HFFc6 (cell line): ENCODE measurements at regions not wholly inside any gene's neighbourhood (a gene's known extent, or its start where the extent isn't known, plus 50 kb on each side); places are given as distances from the start of the nearest gene placed in this dataset.

ENCODE experiments used
- DNase-seq: peaks from one replicate; pipeline ENCODE4 v3.0.0-alpha.2; 2018
- H3K27ac Mint-ChIP-seq: 2 replicates; pipeline ENCODE4 v1.8.0; 2020; ENCODE audit warnings: mild to moderate bottlenecking, mixed read lengths
- H3K27me3 Mint-ChIP-seq: 2 replicates; pipeline ENCODE4 v1.8.0; 2021; ENCODE audit warnings: mild to moderate bottlenecking, moderate library complexity, mixed read lengths; ENCODE audit not compliant: insufficient read depth
- H3K36me3 Mint-ChIP-seq: 2 replicates; pipeline ENCODE4 v1.8.0; 2021; ENCODE audit warnings: low read depth, mixed read lengths
- H3K4me1 Mint-ChIP-seq: 2 replicates; pipeline ENCODE4 v1.8.0; 2020; ENCODE audit warnings: low read depth, mixed read lengths
- H3K4me3 Mint-ChIP-seq: 2 replicates; pipeline ENCODE4 v1.8.0; 2020; ENCODE audit warnings: mild to moderate bottlenecking, moderate library complexity, mixed read lengths
- H3K9me3 Mint-ChIP-seq: 2 replicates; pipeline ENCODE4 v1.8.0; 2020; ENCODE audit warnings: mild to moderate bottlenecking, mixed read lengths
- TF ChIP-seq, protein P1 (sequence below): fragments of 200-600 bp; sonication (generic); IDR thresholded peaks from 2 replicates; pipeline ENCODE4 v1.5.0; 2021; ENCODE audit warnings: antibody characterized with exemption, mild to moderate bottlenecking

DNA sequence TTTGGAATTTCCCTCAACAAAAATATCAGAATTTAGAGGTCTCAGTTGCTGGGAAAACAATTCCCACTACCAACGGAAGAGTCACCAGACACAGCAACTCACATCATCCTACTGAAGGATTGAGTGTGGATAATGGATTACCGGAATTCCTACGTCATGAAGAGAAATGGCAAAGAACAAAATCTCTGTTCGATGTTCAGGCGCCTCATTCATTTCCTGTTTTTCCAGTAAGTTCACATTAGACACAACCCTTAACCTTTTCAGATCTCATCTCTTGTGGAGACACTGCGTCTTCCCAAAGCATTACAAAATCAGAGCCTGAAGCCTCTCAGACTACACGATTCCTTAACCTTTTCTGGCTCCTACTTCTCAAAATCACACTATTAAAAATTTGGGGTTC is 58.5 kb upstream of the CPEB2 start:
- H3K27ac Mint-ChIP-seq: no peak overlapping the region
- peaks cover 4% of the 10 kb centered on the region; the same call in 1 of the 2 replicates for H3K9me3 Mint-ChIP-seq
- no peaks in the 10 kb centered on the region; the same call in 1 of the 2 replicates for H3K27me3 Mint-ChIP-seq
- TF ChIP-seq, protein P1, sequence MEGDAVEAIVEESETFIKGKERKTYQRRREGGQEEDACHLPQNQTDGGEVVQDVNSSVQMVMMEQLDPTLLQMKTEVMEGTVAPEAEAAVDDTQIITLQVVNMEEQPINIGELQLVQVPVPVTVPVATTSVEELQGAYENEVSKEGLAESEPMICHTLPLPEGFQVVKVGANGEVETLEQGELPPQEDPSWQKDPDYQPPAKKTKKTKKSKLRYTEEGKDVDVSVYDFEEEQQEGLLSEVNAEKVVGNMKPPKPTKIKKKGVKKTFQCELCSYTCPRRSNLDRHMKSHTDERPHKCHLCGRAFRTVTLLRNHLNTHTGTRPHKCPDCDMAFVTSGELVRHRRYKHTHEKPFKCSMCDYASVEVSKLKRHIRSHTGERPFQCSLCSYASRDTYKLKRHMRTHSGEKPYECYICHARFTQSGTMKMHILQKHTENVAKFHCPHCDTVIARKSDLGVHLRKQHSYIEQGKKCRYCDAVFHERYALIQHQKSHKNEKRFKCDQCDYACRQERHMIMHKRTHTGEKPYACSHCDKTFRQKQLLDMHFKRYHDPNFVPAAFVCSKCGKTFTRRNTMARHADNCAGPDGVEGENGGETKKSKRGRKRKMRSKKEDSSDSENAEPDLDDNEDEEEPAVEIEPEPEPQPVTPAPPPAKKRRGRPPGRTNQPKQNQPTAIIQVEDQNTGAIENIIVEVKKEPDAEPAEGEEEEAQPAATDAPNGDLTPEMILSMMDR: no peak
- no peak for DNase-seq
- H3K36me3 Mint-ChIP-seq: no peaks in the 10 kb centered on the region
- H3K4me3 Mint-ChIP-seq: no peak overlapping the region
- no peaks in the 10 kb centered on the region for H3K4me1 Mint-ChIP-seq

DNA sequence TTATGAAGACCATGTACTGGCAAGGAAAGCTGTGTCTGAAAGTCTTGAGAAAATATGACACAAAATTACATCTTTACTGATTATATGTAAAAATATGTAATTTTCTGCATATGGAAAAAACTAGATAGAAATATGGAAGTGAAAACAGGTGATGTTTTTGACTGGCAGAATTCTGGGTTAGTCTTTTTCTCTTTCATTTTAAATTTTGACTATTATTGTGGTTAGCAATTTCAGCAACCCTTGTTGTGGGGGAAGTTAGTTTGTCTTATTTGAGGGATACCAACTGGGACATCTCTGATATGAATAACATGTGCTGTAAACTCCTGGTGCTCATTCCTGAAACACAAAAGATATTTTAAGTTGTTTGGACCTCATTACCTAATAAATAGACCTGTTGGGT is 49.9 kb upstream of the CPEB2 start:
- Mint-ChIP-seq H3K9me3 (no peaks in the 10 kb centered on the region), H3K27ac (no peak overlapping the region), H3K36me3 (no peaks in the 10 kb centered on the region), H3K4me3 (no peak overlapping the region), H3K27me3 (peaks cover 3% of the 10 kb centered on the region; the same call in 1 of the 2 replicates), H3K4me1 (no peaks in the 10 kb centered on the region)
- DNase-seq: no peak
- TF ChIP-seq, protein P1: no peak
